T-helper 9 cell (primary cell): ENCODE measurements at regions not wholly inside any gene's neighbourhood (a gene's known extent, or its start where the extent isn't known, plus 50 kb on each side); places are given as distances from the start of the nearest gene placed in this dataset.

Experiments
- DNase-seq: peaks from one replicate; pipeline ENCODE4 v3.0.0-alpha.2; 2020

DNA sequence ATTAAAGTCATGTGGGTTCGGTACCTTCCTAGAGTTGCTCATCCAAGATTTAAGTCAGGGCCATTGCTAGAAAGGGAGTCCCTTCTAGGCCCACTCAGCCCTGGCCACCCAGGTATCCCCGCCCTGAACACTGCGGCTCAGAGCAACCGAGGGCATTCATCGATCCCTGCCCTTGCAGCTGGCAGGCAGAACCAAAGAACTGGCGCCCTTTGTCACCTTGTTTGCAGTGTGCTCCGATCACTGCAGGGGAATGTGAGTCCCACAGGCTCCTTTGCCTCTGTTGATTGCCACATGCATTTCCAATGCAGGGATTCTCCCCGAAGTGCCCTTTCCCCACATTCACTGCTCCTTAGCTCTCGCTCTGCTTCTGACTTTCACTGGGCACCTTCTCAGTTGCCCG, 108.5 kb downstream of the CMPK2 start:
- DNase-seq = no peak

DNA sequence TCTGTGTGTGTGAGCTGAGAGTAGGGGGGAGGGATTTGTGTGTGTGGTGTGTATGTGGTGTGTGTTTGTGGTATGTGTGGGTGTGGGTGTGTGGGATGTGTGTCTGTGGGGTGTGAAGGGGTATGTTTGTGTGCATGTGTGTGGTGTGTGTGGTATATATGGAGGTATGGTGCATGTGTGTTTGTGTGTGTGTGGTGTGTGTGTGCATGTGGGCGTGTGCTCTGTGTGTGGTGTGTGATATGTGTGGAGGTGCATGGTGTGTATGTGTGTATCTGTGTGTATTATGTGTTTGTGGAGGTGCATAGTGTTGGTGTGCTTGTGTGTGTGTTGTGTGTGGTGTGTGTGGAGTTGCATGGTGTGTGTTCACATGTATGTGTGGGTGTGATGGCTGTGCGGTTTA, 106.0 kb downstream of the CMPK2 start:
- DNase-seq = no peak

- DNase-seq = no peak
Observed at GRCh38 chr2:6760132-6760531, 105.6 kb downstream of the CMPK2 start.

DNA sequence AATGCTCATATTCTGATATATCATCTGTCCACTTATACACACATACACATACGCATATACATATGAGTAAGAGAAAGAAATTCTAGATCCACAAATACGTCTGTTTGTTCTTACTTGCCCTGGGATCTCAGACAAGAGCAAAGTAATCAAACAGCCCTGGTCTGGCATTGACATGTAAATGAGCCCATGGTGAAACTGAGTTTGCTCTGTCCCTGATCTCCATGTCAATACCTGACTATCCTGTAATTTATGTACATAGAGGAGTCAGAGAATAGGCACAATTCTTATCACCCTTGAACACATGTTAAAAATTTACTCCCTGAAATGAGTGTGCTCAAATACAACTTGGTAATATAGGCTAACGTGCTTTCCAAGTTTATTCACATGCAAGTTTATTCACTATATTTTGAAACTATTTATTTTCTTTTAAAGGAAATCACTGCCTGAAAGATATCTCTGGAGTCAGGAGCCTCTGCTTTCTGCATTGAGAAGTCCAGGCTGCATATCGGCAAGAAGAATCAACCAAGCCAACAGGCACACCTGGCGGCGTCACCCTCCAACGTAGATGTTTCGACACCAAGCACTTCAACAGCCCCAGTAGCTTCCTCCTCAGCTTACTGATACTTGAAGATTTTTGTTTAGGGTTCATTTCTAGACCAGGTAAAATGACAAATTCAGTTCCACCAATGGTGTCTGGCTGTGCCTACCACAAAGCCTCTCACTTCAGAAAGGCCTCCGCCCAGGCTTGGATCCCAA, 100.6 kb downstream of the CMPK2 start:
- no peak for DNase-seq

DNA sequence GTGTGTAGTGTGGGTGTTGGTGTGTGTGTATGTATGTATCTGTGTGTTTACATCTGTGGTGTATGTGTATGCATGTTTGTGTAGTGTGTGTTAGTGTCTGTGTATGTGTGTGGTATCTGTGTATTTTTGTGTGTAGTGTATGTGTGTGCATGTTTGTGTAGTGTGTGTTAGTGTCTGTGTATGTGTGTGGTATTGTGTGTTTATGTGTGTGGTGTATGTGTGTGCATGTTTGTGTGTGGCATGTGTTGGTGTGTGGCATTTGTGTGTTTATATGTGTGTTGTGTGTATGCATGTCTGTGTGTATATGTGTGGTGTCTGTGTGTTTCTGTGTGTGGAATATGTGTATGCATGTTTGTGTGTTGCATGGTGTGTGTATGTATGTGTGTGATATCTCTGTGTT, 96.4 kb downstream of the CMPK2 start:
- no peak for DNase-seq

GRCh38 chr2:6770006-6770405, 95.7 kb downstream of the CMPK2 start:
- no peak for DNase-seq

DNA sequence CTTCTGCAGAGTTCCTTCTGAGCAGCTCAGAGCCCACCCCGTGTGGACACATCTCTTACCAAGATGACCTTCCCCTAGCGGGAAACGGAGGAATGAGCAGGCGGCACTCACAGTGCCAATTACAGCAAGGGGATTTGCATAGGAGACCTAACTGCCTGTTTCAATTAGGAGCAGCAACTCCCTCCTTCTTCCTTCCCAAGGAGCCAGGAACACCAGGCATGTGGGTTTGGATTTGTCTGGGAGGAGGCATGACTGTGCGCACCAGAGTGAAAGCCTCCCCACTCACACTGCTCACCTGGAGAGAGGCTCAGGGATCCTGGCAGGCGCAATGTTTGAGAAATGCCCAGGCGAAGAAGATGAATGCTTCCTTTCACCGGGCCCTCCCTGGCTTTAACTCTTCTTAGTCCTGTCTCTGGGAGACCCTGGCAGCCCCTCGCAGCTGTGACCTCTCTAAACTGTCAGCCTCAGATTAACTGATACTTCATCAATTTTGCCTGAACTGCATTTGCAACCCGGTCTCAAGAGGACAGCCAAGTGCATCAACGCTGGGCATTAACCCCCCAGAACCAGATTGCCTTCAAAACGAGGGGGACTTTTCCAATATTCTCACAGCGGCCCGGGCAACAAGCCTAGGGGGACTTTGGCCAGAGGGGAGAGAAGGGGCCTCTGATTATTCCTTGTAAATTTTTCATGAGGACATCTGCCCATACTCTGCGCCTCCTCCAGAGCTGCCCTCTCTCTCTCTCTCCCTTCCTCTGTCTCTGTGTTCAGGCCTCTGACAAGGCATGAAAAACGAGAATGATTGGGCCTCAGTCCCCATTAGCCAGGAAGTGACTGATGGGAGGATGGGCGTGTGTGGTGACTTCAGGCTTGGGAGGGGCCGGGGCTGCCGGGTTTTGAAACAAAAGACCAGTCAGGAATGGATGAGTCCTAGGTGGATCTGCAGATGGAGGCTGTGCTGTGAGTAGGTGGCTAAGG, 93.8 kb downstream of the CMPK2 start:
- no peak for DNase-seq

DNA sequence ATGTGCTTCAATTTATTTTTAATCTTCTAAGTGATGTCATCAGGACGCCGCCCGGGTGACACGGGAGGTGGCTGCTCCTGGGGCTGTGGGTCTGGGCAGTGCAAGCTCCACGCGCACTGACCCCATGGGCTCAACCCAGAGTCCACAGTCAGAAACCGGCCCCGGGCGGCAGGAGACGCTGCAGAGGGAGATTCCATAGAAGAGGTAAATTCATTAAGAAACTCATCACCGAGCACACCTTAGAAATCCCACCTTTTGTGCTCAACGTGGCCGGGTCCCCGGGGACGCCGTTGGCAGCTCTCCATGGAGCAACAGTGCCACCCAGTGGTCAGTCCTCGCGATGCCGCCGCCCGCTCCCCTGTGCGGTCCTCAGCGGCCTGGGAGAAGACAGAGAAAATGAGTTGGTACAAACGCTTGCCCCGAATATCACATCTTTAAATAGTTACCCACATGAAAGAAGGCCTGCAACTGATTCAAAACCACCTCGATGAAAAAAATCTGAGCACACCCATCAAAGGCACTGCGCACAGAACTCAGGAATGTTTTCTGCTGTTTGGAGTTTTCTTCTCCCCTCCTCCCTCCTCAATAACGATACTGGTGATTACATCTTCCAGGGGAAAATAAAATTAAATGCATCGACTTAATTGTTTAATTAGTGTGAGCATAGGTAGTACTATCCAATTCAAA, 92.6 kb downstream of the CMPK2 start:
- DNase-seq = peak; percentile 64

DNA sequence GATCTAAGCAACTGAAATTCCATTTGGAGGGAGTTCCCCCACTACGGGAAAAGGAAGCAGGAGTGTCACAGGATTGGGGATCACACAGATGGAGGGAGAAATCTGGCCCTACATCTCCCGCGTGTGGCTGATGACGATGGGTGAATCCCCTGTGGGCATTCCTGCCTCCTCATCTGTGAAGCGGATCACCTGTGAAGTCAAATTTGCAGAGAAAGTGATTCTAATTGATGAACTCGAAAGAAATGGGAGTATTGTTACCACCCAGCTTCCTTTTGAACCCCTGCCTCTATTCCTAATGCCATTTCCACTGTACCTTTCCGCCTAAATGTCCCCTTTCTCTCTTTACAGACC, 92.0 kb downstream of the CMPK2 start:
- DNase-seq = no peak

GRCh38 chr2:6776125-6776524, 89.6 kb downstream of the CMPK2 start:
- DNase-seq = no peak

- no peak for DNase-seq
Observed at GRCh38 chr2:6777626-6778025, 88.1 kb downstream of the CMPK2 start.

DNA sequence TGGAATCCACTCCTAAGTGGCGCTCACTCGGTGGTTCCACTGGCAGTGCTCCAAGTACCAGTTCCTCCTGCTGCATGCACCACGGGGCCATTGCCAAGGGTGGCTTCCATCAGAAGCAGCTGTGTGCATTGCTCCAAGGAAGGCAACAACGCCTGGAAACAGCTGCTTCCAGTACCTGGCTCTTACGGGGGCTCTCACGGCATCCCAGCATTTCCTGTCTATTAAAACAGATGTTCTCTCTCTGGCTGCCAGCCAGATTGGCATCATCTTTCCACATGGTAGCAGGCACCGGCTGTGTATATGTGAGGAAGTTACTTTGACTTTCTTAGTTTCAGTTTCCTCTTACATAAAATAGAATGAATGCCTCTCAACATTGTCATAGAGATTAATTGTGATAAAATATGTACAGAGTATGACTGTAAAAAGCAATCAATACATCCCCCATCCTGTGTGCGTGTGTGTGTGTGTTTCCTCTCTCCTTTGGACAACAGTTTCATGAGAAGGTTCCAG, 84.9 kb downstream of the CMPK2 start:
- DNase-seq = no peak

GRCh38 chr2:6782517-6783237, 83.0 kb downstream of the CMPK2 start:
- DNase-seq = no peak

GRCh38 chr2:6783238-6783614, 82.5 kb downstream of the CMPK2 start:
- no peak for DNase-seq

DNA sequence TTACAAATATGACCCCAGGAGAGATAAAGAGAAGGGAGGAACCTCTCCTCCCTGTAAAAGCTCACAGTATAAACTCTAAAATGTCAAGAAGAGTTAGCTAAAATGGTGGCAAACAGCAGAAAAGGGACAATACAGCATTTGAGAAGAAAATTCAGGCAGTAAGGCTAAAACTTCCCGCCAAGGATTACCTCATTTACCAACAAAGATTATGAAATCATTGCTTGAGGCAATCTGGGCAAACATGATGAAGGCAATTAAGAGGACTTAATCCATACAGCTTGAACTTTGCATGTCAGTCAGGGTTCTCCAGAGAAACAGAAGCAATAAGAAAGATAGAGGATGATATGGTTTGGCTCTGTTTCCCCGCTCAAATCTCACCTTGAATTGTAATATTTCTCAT, 81.4 kb downstream of the CMPK2 start:
- DNase-seq = no peak

DNA sequence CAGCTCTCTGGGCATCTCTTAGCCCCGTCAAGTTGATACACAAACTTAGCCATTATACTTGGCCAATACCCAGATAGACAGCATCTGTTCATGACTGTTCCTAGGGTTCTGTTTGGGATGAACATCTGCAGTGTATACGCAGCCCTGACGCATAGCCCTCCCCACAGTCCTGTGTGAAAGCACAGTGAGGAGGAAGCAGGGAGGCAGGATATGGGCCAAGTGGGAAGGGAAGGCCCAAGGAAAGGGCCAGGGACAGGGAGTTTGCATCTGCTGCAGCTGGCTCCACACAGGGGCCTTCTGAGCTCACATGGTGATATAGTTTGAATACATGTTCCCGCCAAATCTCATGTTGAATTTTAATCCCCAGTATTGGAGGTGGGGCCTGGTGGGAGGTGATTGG, 80.2 kb downstream of the CMPK2 start:
- no peak for DNase-seq

DNA sequence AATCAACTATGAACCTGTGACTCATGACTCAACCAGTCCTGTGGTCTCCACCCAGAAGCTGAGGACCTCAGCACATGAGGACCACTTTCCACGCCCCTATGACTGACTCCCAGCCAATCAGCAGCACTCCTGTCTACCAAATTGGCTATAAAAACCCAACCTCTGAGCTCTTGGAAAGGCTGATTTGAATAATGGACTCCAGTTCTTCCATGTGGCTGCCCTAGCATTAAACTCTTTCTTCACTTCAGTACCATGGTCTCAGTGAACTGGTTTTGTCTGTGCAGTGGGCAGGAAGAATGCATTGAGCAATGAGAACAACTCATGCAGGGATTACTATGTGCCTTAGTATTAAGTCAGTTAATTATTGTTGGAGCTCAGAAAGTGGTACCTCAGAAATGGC, 78.3 kb downstream of the CMPK2 start:
- no peak for DNase-seq

- no peak for DNase-seq
Observed at GRCh38 chr2:6788614-6789013, 77.1 kb downstream of the CMPK2 start.

GRCh38 chr2:6789559-6790138, 76.1 kb downstream of the CMPK2 start:
- no peak for DNase-seq

- no peak for DNase-seq
Observed at GRCh38 chr2:6791682-6792081, 74.0 kb downstream of the CMPK2 start.

DNA sequence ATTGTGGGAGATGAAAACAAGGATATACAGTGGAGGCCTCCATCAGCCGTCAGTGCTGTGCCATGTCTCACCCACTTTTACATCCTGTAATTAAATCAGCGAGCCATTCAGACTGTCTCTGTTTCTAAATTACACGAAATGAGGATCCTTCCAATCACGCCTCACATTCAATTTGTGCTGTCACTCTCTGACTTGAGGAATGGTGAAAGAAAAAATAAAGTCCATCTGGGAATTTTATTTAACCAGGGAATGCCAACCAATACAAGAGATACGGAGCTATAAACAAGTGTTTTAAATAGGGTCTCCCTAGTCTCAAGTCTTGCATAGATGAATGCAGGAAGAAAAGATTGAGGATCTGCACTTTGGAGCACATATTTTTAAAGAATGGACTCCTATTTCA, 72.8 kb downstream of the CMPK2 start:
- no peak for DNase-seq

GRCh38 chr2:6793371-6793770, 72.3 kb downstream of the CMPK2 start:
- DNase-seq = no peak
